HepG2 (cell line): ENCODE measurements at regions not wholly inside any gene's neighbourhood (a gene's known extent, or its start where the extent isn't known, plus 50 kb on each side); places are given as distances from the start of the nearest gene placed in this dataset.

Source experiments
- ATAC-seq: fragments of 200-7000 bp; cut with Tn5 transposase; 3 replicates; pipeline ENCODE4 v1.9.1; 2020; ENCODE audit warnings: mild to moderate bottlenecking, moderate library complexity
- BruUV-seq: library from RNA; stranded (reverse); fragments of 400-500 nt; replicated peaks from 2 replicates; lab custom pipeline; 2021; lab: Mats Ljungman, UMichigan
- CTCF ChIA-PET: fragments of 300-600 bp; formaldehyde crosslinking; extraction: SDS; loops from one replicate; lab custom pipeline; 2021; ENCODE audit warnings: low total read pairs, inconsistent platforms, low intra/inter-chr PET ratio; lab: Yijun Ruan, JAX
- POLR2A ChIA-PET: fragments of 350-600 bp; sonication (Branson Sonifier 250); formaldehyde crosslinking; loops from one replicate; lab custom pipeline; 2020; ENCODE audit warnings: antibody characterized with exemption, inconsistent platforms; lab: Yijun Ruan, JAX
- DNase-seq: peaks from one replicate; pipeline ENCODE4 v3.0.0-alpha.2; 2015; ENCODE audit warnings: low spot score
- FAIRE-seq: peaks from 3 replicates; lab custom pipeline; 2011; peaks lifted over from hg19 to GRCh38; lab: Jason Lieb, UNC
- H2AFZ ChIP-seq: one replicate; pipeline ENCODE4 v1.6.1; 2011; ENCODE audit warnings: low read length, inconsistent platforms
- H3K27ac ChIP-seq: fragments of 300-600 bp; 3 replicates; pipeline ENCODE4 v1.8.0; 2011; ENCODE audit warnings: mixed run types, mild to moderate bottlenecking, mixed read lengths, low read length, inconsistent platforms; ENCODE audit not compliant: insufficient read depth; ENCODE audit errors: extremely low read length
- H3K27me3 ChIP-seq, 2 experiments: fragments of 200-600 bp in 1 of 2; 2 replicates in 1 of 2; 3 replicates in 1 of 2; pipeline versions ENCODE4 v1.6.0 to v1.8.0; 2011; ENCODE audit warnings: low read length in 2 of 2, mild to moderate bottlenecking in 2 of 2, moderate library complexity in 2 of 2, inconsistent platforms in 1 of 2; ENCODE audit not compliant: insufficient read depth in 2 of 2, control insufficient read depth in 1 of 2
- H3K36me3 ChIP-seq, 2 experiments: fragments of 200-600 bp in 1 of 2; replicated peaks in 1 of 2; 2 replicates in 1 of 2; 3 replicates in 1 of 2; pipeline versions ENCODE4 v1.5.1 to v1.8.0; 2011; ENCODE audit warnings: low read length in 2 of 2, inconsistent platforms in 1 of 2; ENCODE audit not compliant: insufficient read depth in 2 of 2, control insufficient read depth in 1 of 2
- H3K4me1 ChIP-seq: 2 replicates; pipeline ENCODE4 v1.5.1; 2012; ENCODE audit warnings: low read length, inconsistent platforms; ENCODE audit not compliant: insufficient read depth
- H3K4me2 ChIP-seq: 2 replicates; pipeline ENCODE4 v1.6.0; 2011; ENCODE audit warnings: low read depth, low read length, inconsistent platforms
- H3K4me3 ChIP-seq, 3 experiments: fragments of 200-600 bp in 1 of 3; sonication (generic), shearing (Covaris generic) in 1 of 3; replicated peaks in 1 of 3; 2 replicates each; pipeline ENCODE4 v1.5.1; 2011 to 2016; ENCODE audit warnings: low read length in 3 of 3, inconsistent platforms in 2 of 3, low read depth in 2 of 3, mild to moderate bottlenecking in 2 of 3, control low read depth in 1 of 3, mixed read lengths in 1 of 3; ENCODE audit not compliant: insufficient read depth in 1 of 3
- H3K79me2 ChIP-seq: one replicate; pipeline ENCODE4 v1.6.1; 2011; ENCODE audit warnings: low read length, inconsistent platforms; ENCODE audit not compliant: insufficient read depth
- H3K9ac ChIP-seq: 2 replicates; pipeline ENCODE4 v1.6.0; 2011; ENCODE audit warnings: mild to moderate bottlenecking, low read depth, low read length, inconsistent platforms; ENCODE audit not compliant: insufficient read depth
- H3K9me3 ChIP-seq: 2 replicates; pipeline ENCODE4 v1.5.1; 2012; ENCODE audit warnings: mild to moderate bottlenecking, low read length
- H4K20me1 ChIP-seq: 2 replicates; pipeline ENCODE4 v1.6.0; 2011; ENCODE audit warnings: inconsistent platforms, mild to moderate bottlenecking, low read length, moderate library complexity; ENCODE audit not compliant: insufficient read depth
- ATF1 ChIP-seq: IDR thresholded peaks from 2 replicates; pipeline ENCODE4 v1.6.1; 2016; ENCODE audit warnings: mild to moderate bottlenecking, control low read depth
- NFKB2 ChIP-seq: sonication (generic); formaldehyde crosslinking; IDR thresholded peaks from 2 replicates; pipeline ENCODE4 v1.4.0; 2020; ENCODE audit warnings: missing genetic modification reagents, borderline replicate concordance
- RARG ChIP-seq: sonication (generic); formaldehyde crosslinking; IDR thresholded peaks from 2 replicates; pipeline ENCODE4 v1.4.0; 2020; ENCODE audit warnings: low read depth, mild to moderate bottlenecking, missing genetic modification reagents
- ZNF724P ChIP-seq: sonication (generic); formaldehyde crosslinking; IDR thresholded peaks from 2 replicates; pipeline ENCODE4 v1.8.0; 2022; ENCODE audit warnings: missing genetic modification reagents, borderline replicate concordance
- ZNF788 ChIP-seq: sonication (generic); formaldehyde crosslinking; IDR thresholded peaks from 2 replicates; pipeline ENCODE4 v1.5.0; 2020; ENCODE audit warnings: mild to moderate bottlenecking, missing genetic modification reagents, borderline replicate concordance
- WGBS: methylation state at CpG from one replicate; pipeline ENCODE4 v1.1.6; 2017; ENCODE audit warnings: low lambda C conversion rate; 5-methylcytosine and 5-hydroxymethylcytosine counted together
- in situ Hi-C: cut with HindIII; loops from 2 replicates; pipeline ENCODE4 v1.10.0; 2017; ENCODE audit warnings: low pct_unique_long_range_greater_than_20kb; ENCODE audit not compliant: extremely low pct_ligation_motif_present
- intact Hi-C: fragments of 100-400 bp; cut with micrococcal nuclease; formaldehyde crosslinking; loops from one replicate; pipeline ENCODE4 v1.10.0; 2022; ENCODE audit not compliant: unreplicated experiment
- TF ChIP-seq, protein P1 (sequence below): IDR thresholded peaks from 2 replicates; pipeline ENCODE4 v1.6.1; 2016; ENCODE audit warnings: low read depth
- TF ChIP-seq, protein P2 (sequence below): sonication (generic); formaldehyde crosslinking; IDR thresholded peaks from 2 replicates; pipeline ENCODE4 v1.4.0; 2020; ENCODE audit warnings: missing genetic modification reagents
- TF ChIP-seq, protein P3 (sequence below): sonication (generic); formaldehyde crosslinking; IDR thresholded peaks from one replicate; pipeline ENCODE4 v1.5.1; 2020; ENCODE audit warnings: mild to moderate bottlenecking, missing genetic modification reagents; ENCODE audit errors: not compliant biosample characterization

DNA sequence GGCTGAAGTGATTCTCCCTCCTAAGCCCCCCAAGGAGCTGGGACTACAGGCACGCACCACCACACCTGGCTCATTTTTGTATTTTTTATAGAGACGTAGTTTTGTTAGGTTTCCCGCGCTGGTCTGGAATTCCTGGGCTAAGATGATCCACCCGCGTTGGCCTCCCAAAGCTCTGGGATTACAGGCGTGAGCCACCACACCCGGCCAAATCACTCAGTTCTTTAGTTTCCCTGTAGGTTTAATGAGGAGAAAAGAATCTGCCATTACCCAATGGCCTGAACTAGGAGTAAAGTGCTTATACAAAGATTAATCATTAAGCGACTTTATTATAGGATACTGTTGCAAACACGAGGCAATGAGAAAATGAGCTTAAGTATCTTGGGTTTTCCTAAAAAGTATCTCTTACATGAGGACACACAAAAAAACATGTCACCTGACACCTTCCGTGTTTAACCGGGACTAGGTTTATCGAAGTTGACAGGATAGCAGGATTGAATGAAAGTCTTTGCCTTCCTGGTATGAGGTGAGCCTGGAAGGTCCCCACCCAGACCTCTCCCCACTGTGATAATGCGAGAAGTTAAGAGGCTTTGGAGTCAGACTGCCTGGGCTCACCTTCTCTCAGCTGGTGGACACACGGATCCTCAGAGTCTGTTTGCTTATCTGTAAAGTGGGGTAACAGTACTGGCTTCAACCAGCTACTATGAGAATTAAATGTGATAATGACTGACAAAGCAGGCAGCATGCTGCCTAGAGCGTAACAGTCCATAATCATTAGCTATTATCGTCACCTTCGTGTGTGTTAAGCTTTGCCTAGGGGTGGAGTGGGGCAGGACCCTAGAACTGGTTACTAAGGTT lies 133.5 kb upstream of the KRAS start (continued):
- TF ChIP-seq, protein P1, sequence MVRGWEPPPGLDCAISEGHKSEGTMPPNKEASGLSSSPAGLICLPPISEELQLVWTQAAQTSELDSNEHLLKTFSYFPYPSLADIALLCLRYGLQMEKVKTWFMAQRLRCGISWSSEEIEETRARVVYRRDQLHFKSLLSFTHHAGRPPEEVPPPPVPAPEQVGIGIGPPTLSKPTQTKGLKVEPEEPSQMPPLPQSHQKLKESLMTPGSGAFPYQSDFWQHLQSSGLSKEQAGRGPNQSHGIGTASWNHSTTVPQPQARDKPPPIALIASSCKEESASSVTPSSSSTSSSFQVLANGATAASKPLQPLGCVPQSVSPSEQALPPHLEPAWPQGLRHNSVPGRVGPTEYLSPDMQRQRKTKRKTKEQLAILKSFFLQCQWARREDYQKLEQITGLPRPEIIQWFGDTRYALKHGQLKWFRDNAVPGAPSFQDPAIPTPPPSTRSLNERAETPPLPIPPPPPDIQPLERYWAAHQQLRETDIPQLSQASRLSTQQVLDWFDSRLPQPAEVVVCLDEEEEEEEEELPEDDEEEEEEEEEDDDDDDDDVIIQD (CRISPR knock-in tag): no peak

DNA sequence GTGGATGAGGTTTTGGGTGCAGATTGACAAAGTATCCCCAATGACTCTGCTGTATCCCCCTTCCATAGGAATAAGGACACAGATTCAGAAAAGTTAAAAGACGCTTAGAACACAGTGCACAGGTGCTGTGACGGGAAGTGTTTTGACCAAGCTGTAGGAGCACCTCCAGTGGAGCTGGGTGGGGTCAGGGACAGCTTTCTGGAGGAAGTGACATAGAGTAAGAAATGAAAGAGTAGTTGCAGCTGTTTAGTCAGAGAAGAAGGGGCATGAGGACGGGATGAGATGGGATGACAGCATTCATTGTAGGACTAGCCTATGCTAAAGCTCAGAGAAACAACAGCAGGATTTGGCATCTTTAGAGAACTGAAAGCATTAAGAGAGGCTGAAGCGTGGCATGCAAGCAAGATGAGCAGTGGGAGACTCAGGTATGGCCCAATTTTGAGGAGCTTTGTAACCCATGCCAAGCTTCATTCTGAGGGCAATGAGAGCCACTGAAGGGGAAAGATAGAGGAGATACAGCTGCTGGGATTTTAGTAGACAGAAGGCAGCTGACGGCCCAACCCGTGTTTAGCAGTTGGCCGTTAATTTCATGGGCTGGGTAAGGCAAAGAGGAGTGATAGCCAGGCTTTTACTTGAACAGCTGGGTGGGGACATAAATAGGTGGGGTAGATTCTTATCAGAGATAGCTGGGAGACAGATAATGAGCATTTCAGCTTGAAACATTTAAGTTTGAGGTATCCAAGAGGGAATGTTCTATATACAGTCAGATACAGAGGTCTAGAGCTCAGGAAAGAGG lies 131.8 kb upstream of the KRAS start:
- H3K36me3 ChIP-seq: no peaks in the 10 kb centered on the region
- H2AFZ ChIP-seq: no peak overlapping the region
- H3K27ac ChIP-seq: no peak overlapping the region
- 52% methylated on average over 7 of the region's 7 CpGs for WGBS
- H3K4me2 ChIP-seq: no peak overlapping the region
- ATAC-seq: no peak
- H3K4me1 ChIP-seq: peaks cover 34% of the 10 kb centered on the region
- no peaks in the 10 kb centered on the region for H3K9me3 ChIP-seq
- in situ Hi-C loops (no loop called here), intact Hi-C loops (no loop called here)
- DNase-seq: no peak
- H3K4me3 ChIP-seq: no peak overlapping the region
- ChIA-PET CTCF (no interaction called here), POLR2A (no interaction called here)
- no peak for FAIRE-seq
- H3K79me2 ChIP-seq: no peaks in the 10 kb centered on the region
- H3K9ac ChIP-seq: no peak overlapping the region
- BruUV-seq: no TSS peak
- H4K20me1 ChIP-seq: no peaks in the 10 kb centered on the region
- peaks cover 7 to 30% of the 10 kb centered on the region in 2 experiments for H3K27me3 ChIP-seq
- TF ChIP-seq ZNF724P (CRISPR knock-in tag) (no peak), NFKB2 (CRISPR knock-in tag) (no peak), RARG (CRISPR knock-in tag) (no peak), ATF1 (no peak), ZNF788 (CRISPR knock-in tag) (no peak)
- TF ChIP-seq, protein P2, sequence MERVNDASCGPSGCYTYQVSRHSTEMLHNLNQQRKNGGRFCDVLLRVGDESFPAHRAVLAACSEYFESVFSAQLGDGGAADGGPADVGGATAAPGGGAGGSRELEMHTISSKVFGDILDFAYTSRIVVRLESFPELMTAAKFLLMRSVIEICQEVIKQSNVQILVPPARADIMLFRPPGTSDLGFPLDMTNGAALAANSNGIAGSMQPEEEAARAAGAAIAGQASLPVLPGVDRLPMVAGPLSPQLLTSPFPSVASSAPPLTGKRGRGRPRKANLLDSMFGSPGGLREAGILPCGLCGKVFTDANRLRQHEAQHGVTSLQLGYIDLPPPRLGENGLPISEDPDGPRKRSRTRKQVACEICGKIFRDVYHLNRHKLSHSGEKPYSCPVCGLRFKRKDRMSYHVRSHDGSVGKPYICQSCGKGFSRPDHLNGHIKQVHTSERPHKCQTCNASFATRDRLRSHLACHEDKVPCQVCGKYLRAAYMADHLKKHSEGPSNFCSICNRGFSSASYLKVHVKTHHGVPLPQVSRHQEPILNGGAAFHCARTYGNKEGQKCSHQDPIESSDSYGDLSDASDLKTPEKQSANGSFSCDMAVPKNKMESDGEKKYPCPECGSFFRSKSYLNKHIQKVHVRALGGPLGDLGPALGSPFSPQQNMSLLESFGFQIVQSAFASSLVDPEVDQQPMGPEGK: no peak
- TF ChIP-seq, protein P3, sequence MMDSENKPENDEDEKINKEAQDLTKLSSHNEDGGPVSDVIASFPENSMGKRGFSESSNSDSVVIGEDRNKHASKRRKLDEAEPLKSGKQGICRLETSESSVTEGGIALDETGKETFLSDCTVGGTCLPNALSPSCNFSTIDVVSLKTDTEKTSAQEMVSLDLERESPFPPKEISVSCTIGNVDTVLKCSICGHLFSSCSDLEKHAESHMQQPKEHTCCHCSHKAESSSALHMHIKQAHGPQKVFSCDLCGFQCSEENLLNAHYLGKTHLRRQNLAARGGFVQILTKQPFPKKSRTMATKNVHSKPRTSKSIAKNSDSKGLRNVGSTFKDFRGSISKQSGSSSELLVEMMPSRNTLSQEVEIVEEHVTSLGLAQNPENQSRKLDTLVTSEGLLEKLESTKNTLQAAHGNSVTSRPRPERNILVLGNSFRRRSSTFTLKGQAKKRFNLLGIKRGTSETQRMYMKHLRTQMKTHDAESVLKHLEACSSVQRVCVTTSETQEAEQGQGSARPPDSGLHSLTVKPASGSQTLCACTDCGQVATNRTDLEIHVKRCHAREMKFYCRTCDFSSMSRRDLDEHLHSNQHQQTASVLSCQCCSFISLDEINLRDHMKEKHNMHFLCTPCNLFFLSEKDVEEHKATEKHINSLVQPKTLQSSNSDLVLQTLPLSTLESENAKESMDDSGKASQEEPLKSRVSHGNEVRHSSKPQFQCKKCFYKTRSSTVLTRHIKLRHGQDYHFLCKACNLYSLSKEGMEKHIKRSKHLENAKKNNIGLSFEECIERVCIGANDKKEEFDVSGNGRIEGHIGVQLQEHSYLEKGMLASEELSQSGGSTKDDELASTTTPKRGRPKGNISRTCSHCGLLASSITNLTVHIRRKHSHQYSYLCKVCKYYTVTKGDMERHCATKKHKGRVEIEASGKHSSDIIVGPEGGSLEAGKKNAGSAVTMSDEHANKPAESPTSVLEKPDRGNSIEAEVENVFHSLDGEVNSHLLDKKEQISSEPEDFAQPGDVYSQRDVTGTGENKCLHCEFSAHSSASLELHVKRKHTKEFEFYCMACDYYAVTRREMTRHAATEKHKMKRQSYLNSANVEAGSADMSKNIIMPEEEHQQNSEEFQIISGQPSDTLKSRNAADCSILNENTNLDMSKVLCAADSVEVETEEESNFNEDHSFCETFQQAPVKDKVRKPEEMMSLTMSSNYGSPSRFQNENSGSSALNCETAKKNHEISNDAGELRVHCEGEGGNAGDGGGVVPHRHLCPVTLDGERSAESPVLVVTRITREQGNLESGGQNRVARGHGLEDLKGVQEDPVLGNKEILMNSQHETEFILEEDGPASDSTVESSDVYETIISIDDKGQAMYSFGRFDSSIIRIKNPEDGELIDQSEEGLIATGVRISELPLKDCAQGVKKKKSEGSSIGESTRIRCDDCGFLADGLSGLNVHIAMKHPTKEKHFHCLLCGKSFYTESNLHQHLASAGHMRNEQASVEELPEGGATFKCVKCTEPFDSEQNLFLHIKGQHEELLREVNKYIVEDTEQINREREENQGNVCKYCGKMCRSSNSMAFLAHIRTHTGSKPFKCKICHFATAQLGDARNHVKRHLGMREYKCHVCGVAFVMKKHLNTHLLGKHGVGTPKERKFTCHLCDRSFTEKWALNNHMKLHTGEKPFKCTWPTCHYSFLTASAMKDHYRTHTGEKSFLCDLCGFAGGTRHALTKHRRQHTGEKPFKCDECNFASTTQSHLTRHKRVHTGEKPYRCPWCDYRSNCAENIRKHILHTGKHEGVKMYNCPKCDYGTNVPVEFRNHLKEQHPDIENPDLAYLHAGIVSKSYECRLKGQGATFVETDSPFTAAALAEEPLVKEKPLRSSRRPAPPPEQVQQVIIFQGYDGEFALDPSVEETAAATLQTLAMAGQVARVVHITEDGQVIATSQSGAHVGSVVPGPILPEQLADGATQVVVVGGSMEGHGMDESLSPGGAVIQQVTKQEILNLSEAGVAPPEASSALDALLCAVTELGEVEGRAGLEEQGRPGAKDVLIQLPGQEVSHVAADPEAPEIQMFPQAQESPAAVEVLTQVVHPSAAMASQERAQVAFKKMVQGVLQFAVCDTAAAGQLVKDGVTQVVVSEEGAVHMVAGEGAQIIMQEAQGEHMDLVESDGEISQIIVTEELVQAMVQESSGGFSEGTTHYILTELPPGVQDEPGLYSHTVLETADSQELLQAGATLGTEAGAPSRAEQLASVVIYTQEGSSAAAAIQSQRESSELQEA: no peak
